Trophoblast cell (in vitro differentiated cells and primary cell): ENCODE measurements at regions not wholly inside any gene's neighbourhood (a gene's known extent, or its start where the extent isn't known, plus 50 kb on each side); places are given as distances from the start of the nearest gene placed in this dataset.

Experiments
- DNase-seq, 2 donors: peaks; one replicate each; pipeline ENCODE4 v3.0.0-alpha.2; 2016
- H2AFZ ChIP-seq: 2 replicates; pipeline ENCODE4 v1.6.1; 2013; ENCODE audit warnings: low read length, moderate library complexity, mild to moderate bottlenecking; ENCODE audit not compliant: insufficient read depth, poor library complexity
- H2AK5ac ChIP-seq: 2 replicates; pipeline ENCODE4 v1.6.1; 2013; ENCODE audit warnings: mild to moderate bottlenecking, low read length
- H2BK120ac ChIP-seq: 2 replicates; pipeline ENCODE4 v1.6.1; 2013; ENCODE audit warnings: low read length, mild to moderate bottlenecking, moderate library complexity; ENCODE audit not compliant: insufficient read depth, poor library complexity
- H2BK12ac ChIP-seq: 2 replicates; pipeline ENCODE4 v1.6.1; 2013; ENCODE audit warnings: mild to moderate bottlenecking, low read length, moderate library complexity
- H2BK5ac ChIP-seq: 2 replicates; pipeline ENCODE4 v1.6.1; 2013; ENCODE audit warnings: low read length, low read depth, moderate library complexity, mild to moderate bottlenecking; ENCODE audit not compliant: poor library complexity
- H3K14ac ChIP-seq: 2 replicates; pipeline ENCODE4 v1.6.1; 2013; ENCODE audit warnings: mild to moderate bottlenecking, low read length
- H3K18ac ChIP-seq: 2 replicates; pipeline ENCODE4 v1.6.1; 2013; ENCODE audit warnings: mild to moderate bottlenecking, low read length
- H3K23ac ChIP-seq: 2 replicates; pipeline ENCODE4 v1.6.1; 2013; ENCODE audit warnings: low read length
- H3K27ac ChIP-seq: 2 replicates; pipeline ENCODE4 v1.5.1; 2013; ENCODE audit warnings: low read depth, mild to moderate bottlenecking, inconsistent platforms, low read length, moderate library complexity
- H3K27me3 ChIP-seq: 2 replicates; pipeline ENCODE4 v1.6.1; 2013; ENCODE audit warnings: inconsistent platforms, mild to moderate bottlenecking, low read length, moderate library complexity; ENCODE audit not compliant: insufficient read depth
- H3K36me3 ChIP-seq, 2 experiments: 1 replicate in 1 of 2; 2 replicates in 1 of 2; pipeline ENCODE4 v1.6.1; 2013; ENCODE audit warnings: low read length in 2 of 2, mild to moderate bottlenecking in 2 of 2, moderate library complexity in 1 of 2; ENCODE audit not compliant: insufficient read depth in 2 of 2, control insufficient read depth in 1 of 2
- H3K4ac ChIP-seq: 2 replicates; pipeline ENCODE4 v1.6.1; 2013; ENCODE audit warnings: low read depth, mild to moderate bottlenecking, low read length, moderate library complexity
- H3K4me1 ChIP-seq, 2 experiments: 1 replicate in 1 of 2; 2 replicates in 1 of 2; pipeline ENCODE4 v1.6.1; 2013; ENCODE audit warnings: low read length in 2 of 2, mild to moderate bottlenecking in 2 of 2, moderate library complexity in 1 of 2; ENCODE audit not compliant: insufficient read depth in 2 of 2, control insufficient read depth in 1 of 2
- H3K4me2 ChIP-seq: 2 replicates; pipeline ENCODE4 v1.6.1; 2013; ENCODE audit warnings: inconsistent platforms, mild to moderate bottlenecking, low read length, moderate library complexity
- H3K4me3 ChIP-seq: 2 replicates; pipeline ENCODE4 v1.5.1; 2013; ENCODE audit warnings: mild to moderate bottlenecking, low read depth, low read length, inconsistent platforms
- H3K79me1 ChIP-seq: one replicate; pipeline ENCODE4 v1.6.1; 2013; ENCODE audit warnings: low read length
- H3K79me2 ChIP-seq: 2 replicates; pipeline ENCODE4 v1.6.1; 2013; ENCODE audit warnings: low read length, mild to moderate bottlenecking; ENCODE audit not compliant: control insufficient read depth, insufficient read depth, poor library complexity
- H3K9ac ChIP-seq: 2 replicates; pipeline ENCODE4 v1.6.1; 2013; ENCODE audit warnings: mild to moderate bottlenecking, low read length
- H3K9me3 ChIP-seq: 2 replicates; pipeline ENCODE4 v1.6.1; 2013; ENCODE audit warnings: low read depth, mild to moderate bottlenecking, control low read depth, inconsistent platforms, low read length; ENCODE audit not compliant: insufficient read depth
- H4K12ac ChIP-seq: 2 replicates; pipeline ENCODE4 v1.6.1; 2013; ENCODE audit warnings: low read depth, mild to moderate bottlenecking, low read length, moderate library complexity
- H4K8ac ChIP-seq: 2 replicates; pipeline ENCODE4 v1.6.1; 2013; ENCODE audit warnings: low read depth, mild to moderate bottlenecking, low read length, moderate library complexity
- H4K91ac ChIP-seq: one replicate; pipeline ENCODE4 v1.6.1; 2013; ENCODE audit warnings: low read depth, mild to moderate bottlenecking, low read length, moderate library complexity
- WGBS: extraction: QIAGEN DNeasy Blood & Tissue Kit; methylation state at CpG from one replicate; pipeline ENCODE4 v1.1.7; 2013; ENCODE audit warnings: missing lambda C conversion rate; ENCODE audit not compliant: insufficient read length, insufficient coverage; ENCODE audit errors: extremely low coverage; 5-methylcytosine and 5-hydroxymethylcytosine counted together

DNA sequence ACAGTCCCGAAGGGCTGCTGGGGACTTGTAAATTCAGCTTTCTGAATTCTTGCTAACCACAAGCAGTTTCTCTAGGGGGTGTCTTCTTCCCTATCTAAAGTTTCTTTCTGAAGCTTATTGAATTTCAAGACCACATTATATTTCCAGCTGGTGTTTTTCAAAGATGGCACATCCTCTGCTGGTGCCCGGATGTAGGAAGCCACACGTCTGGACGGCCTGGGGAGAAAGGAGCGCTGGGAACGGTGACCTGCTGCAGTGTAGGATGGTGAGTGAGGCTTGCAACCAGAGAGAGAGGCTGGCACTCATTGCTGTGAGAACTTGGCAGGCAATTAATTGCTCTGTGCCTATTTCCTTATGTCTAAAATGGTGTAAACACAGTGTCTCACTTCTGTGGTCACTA, 776.4 kb downstream of the TYW1 start:
- H3K4me2 ChIP-seq, result no peak overlapping the region
- no peak overlapping the region for H4K91ac ChIP-seq
- H3K27me3 ChIP-seq, result no peaks in the 10 kb centered on the region
- no peak overlapping the region for H2AK5ac ChIP-seq
- H3K4ac ChIP-seq, result no peak overlapping the region
- H4K12ac ChIP-seq, result no peak overlapping the region
- H2BK120ac ChIP-seq, result no peak overlapping the region
- H3K79me2 ChIP-seq, result no peaks in the 10 kb centered on the region
- peaks cover 4 to 7% of the 10 kb centered on the region in 2 experiments for H3K4me1 ChIP-seq
- no peak overlapping the region for H2BK12ac ChIP-seq
- H2AFZ ChIP-seq, result no peak overlapping the region
- H3K4me3 ChIP-seq, result no peak overlapping the region
- WGBS, result no CpG with 5 or more reads among the region's 6 CpGs
- H4K8ac ChIP-seq, result no peak overlapping the region
- no peaks in the 10 kb centered on the region for H3K79me1 ChIP-seq
- no peaks in the 10 kb centered on the region for H3K36me3 ChIP-seq
- no peak overlapping the region for H3K23ac ChIP-seq
- no peak for DNase-seq
- H3K18ac ChIP-seq, result no peak overlapping the region
- no peak overlapping the region for H3K9ac ChIP-seq
- H3K14ac ChIP-seq, result no peak overlapping the region
- no peak overlapping the region for H3K27ac ChIP-seq
- peaks cover 2% of the 10 kb centered on the region for H3K9me3 ChIP-seq
- H2BK5ac ChIP-seq, result no peak overlapping the region

DNA sequence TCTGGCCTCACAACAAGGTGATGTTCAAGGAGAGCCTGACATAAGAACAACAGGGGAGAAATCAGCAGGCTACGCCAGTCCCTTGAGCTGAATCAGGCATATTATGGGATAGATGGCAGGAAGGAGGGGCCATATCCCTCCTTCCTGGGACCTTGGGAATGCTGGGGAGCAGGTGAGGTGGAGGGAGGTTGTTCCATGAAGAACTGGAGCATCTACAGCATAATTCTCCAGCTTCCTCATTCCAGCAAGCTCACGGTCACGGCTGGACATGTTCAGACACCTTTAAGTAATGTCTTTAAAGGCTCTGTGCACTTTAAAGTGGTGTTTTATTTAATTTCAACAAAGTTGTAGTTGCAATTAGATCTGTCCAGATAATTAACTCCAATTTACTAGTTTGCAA, 780.5 kb downstream of the TYW1 start:
- H3K9ac ChIP-seq, result no peak overlapping the region
- H3K14ac ChIP-seq, result no peak overlapping the region
- no peak overlapping the region for H3K4me2 ChIP-seq
- no peaks in the 10 kb centered on the region for H3K79me2 ChIP-seq
- no peak overlapping the region for H2AFZ ChIP-seq
- H3K79me1 ChIP-seq, result no peaks in the 10 kb centered on the region
- no peak overlapping the region for H2BK12ac ChIP-seq
- H3K4me1 ChIP-seq, result peaks cover 4% of the 10 kb centered on the region in 2 experiments
- H4K8ac ChIP-seq, result no peak overlapping the region
- DNase-seq, result no peak
- H3K9me3 ChIP-seq, result no peaks in the 10 kb centered on the region
- no peak overlapping the region for H4K12ac ChIP-seq
- no peak overlapping the region for H3K18ac ChIP-seq
- H2BK5ac ChIP-seq, result no peak overlapping the region
- no peak overlapping the region for H3K4me3 ChIP-seq
- WGBS, result no CpG with 5 or more reads among the region's 3 CpGs
- no peak overlapping the region for H3K23ac ChIP-seq
- peak overlapping the region; percentile 54 for H3K27ac ChIP-seq
- no peaks in the 10 kb centered on the region for H3K27me3 ChIP-seq
- H3K36me3 ChIP-seq, result no peaks in the 10 kb centered on the region
- no peak overlapping the region for H4K91ac ChIP-seq
- no peak overlapping the region for H3K4ac ChIP-seq
- H2AK5ac ChIP-seq, result no peak overlapping the region
- H2BK120ac ChIP-seq, result no peak overlapping the region

DNA sequence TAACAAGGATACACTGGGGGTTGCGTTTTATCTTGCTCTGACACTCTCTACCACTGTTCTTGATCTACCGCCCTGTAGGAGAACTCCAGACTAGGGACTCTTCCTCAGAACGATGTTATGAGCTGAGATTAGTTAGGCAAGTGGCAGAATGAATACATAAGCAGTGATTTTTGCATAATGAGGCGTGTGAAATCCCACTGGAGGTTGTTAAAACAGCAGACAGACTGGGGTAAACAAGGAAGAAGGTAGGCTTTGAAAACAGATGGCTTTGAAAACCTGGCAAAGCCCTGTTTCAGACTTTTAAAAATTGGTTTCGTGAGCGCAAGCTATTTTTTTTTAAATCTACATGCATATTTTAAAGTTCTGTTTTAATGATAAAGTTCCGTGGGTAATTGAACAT, 785.2 kb downstream of the TYW1 start:
- WGBS, result no CpG with 5 or more reads among the region's 7 CpGs
- Histone ChIP-seq H3K18ac (no peak overlapping the region), H3K23ac (no peak overlapping the region), H3K27ac (no peak overlapping the region), H3K9me3 (no peaks in the 10 kb centered on the region), H3K4me3 (no peak overlapping the region), H2AK5ac (no peak overlapping the region), H3K4ac (no peak overlapping the region), H3K27me3 (no peaks in the 10 kb centered on the region), H3K4me1 (peaks cover 3% of the 10 kb centered on the region in 2 experiments), H4K91ac (no peak overlapping the region), H3K9ac (no peak overlapping the region), H4K8ac (no peak overlapping the region), H2AFZ (no peak overlapping the region), H2BK5ac (no peak overlapping the region), H3K14ac (no peak overlapping the region), H3K79me2 (no peaks in the 10 kb centered on the region), H3K36me3 (no peaks in the 10 kb centered on the region), H2BK12ac (no peak overlapping the region), H2BK120ac (no peak overlapping the region), H4K12ac (no peak overlapping the region), H3K79me1 (no peaks in the 10 kb centered on the region), H3K4me2 (no peak overlapping the region)
- DNase-seq, result no peak

DNA sequence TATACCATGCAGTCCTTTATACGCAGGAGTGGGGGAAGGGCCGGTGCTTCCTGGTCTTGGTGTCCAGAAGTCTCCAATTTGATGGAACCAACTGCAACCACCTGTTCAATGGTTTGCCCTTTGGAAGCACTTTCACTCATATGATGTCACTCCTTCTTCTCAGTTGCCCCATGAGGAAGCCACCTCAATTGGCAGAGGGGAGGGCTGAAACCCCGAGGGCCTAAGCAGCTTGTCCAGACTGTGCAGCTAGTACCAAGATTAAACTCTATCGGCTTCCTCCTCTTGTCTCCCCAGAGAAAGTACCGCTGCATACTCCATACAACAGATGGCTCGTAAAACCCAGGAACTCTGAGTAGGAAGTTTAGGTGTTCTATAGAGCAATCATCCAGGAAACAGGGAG, 789.4 kb downstream of the TYW1 start:
- H3K4me2 ChIP-seq, result no peak overlapping the region
- no peak overlapping the region for H3K4me3 ChIP-seq
- H3K4me1 ChIP-seq, result no peaks in the 10 kb centered on the region
- H2BK5ac ChIP-seq, result no peak overlapping the region
- no peak for DNase-seq
- no peak overlapping the region for H3K23ac ChIP-seq
- H3K79me2 ChIP-seq, result no peaks in the 10 kb centered on the region
- H4K12ac ChIP-seq, result no peak overlapping the region
- no peak overlapping the region for H2AFZ ChIP-seq
- H2AK5ac ChIP-seq, result no peak overlapping the region
- no peak overlapping the region for H3K18ac ChIP-seq
- no peak overlapping the region for H4K8ac ChIP-seq
- H3K27me3 ChIP-seq, result no peaks in the 10 kb centered on the region
- H3K79me1 ChIP-seq, result peaks cover 1% of the 10 kb centered on the region
- H3K14ac ChIP-seq, result no peak overlapping the region
- no peaks in the 10 kb centered on the region for H3K36me3 ChIP-seq
- no peak overlapping the region for H3K9ac ChIP-seq
- H2BK12ac ChIP-seq, result no peak overlapping the region
- no peak overlapping the region for H3K4ac ChIP-seq
- no peak overlapping the region for H4K91ac ChIP-seq
- H3K9me3 ChIP-seq, result no peaks in the 10 kb centered on the region
- no peak overlapping the region for H2BK120ac ChIP-seq
- H3K27ac ChIP-seq, result no peak overlapping the region
- no CpG with 5 or more reads among the region's 6 CpGs for WGBS
